Activated CD8-positive, alpha-beta memory T cell treated with anti-CD3 and anti-CD28 coated beads for 36 hours (primary cell): ENCODE measurements at regions not wholly inside any gene's neighbourhood (a gene's known extent, or its start where the extent isn't known, plus 50 kb on each side); places are given as distances from the start of the nearest gene placed in this dataset.

Source experiments
- CTCF ChIA-PET: fragments of 350-600 bp; sonication (Branson Sonifier 250); formaldehyde crosslinking; loops from one replicate; lab custom pipeline; 2021; ENCODE audit warnings: antibody characterized with exemption; lab: Charles Lee
- POLR2A ChIA-PET: fragments of 350-600 bp; sonication (Branson Sonifier 250); formaldehyde crosslinking; loops from one replicate; lab custom pipeline; 2021; ENCODE audit warnings: antibody characterized with exemption; lab: Charles Lee

DNA sequence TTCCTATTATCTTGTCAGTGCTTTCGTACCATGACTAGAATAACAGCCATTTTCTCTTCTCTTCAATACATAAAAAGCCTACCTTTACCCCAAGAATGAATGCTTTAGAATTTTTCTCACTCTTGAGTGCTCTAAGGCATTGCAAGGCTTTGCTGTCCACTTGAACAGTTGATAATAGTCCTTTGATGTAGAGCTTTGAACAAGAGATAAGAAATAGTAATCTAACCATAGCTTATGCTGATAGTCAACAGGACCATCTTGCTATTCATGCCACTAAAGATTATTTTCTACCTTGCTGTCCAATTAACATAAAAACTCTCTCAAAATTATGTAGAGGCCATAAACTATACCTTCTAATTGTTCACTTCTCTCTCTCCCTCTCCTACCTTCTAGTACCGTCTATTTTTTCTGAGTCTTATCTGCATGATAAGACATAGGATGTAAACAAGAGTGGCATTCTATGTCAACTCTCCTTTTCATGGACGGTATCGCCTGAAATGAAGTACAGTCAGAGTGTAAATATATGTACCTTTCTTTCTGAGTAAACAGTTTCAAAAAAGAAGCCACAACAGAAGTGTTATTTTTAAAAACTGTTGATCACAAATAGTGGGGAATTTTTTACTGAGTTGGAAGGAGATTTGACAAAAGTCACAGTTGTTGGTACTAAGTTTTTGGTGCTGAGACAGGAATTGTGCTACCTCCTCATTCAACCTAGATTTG, 297.9 kb downstream of the NDFIP2 start:
- CTCF ChIA-PET, result no interaction called here
- POLR2A ChIA-PET, result no interaction called here

GRCh38 chr13:79777504-79777903, 296.5 kb downstream of the NDFIP2 start:
- POLR2A ChIA-PET, result no interaction called here
- CTCF ChIA-PET, result no interaction called here

GRCh38 chr13:79776531-79777295, 295.8 kb downstream of the NDFIP2 start:
- ChIA-PET POLR2A (no interaction called here), CTCF (no interaction called here)

DNA sequence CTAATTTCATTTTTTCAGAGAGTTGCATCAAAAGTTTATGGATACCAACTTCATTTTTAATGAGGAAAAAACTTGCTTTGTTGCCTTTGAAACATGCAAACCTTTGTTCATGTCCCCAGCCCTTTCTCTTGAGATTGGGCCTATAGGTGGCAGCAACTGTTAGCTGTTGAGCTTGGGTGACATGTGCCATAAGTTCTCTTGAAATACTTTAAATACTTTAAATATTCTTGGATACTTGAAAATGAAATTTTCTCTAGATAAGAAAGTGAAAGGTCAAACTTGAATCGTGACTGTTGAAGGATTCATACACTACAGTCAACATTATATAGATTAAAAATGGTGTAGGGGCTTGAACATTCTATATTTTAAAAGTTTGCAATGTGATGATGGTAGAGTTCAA, 294.9 kb downstream of the NDFIP2 start:
- CTCF ChIA-PET, result no interaction called here
- POLR2A ChIA-PET, result no interaction called here

DNA sequence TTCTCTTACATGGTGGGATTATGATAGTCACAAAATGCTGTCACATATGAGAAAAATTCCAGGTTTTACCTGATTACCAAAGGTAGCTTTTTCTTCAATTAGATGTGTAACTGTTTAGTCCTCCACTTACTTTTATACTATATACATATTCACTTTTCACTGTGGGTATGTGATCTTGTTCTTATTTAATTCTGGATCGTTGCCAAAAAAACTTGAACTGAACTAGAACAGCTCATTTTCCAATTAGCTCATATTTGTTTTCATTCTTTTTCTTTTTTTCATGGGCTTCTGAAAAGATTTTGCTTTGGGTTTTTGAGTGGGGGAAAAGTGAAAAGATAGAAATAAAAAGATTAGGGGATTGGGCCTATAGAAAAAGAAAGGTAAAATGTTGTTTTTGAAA, 291.9 kb downstream of the NDFIP2 start:
- POLR2A ChIA-PET, result no interaction called here

GRCh38 chr13:79771493-79771892, 290.5 kb downstream of the NDFIP2 start:
- CTCF ChIA-PET, result no interaction called here
- POLR2A ChIA-PET, result no interaction called here

More for the DNA sequence above, 291.9 kb downstream of the NDFIP2 start:
- CTCF ChIA-PET, result no interaction called here

GRCh38 chr13:79770056-79770455, 289.1 kb downstream of the NDFIP2 start:
- CTCF ChIA-PET, result no interaction called here
- POLR2A ChIA-PET, result interaction anchor here (0.7 kb wide), 1 partner anchor 615 kb away, joined by 9 read pairs; no protein-coding TSS in a partner anchor

GRCh38 chr13:79767126-79767525, 286.2 kb downstream of the NDFIP2 start:
- ChIA-PET POLR2A (no interaction called here), CTCF (no interaction called here)

- POLR2A ChIA-PET, result no interaction called here
- CTCF ChIA-PET, result no interaction called here
Measured at GRCh38 chr13:79765331-79765730, 284.4 kb downstream of the NDFIP2 start.

DNA sequence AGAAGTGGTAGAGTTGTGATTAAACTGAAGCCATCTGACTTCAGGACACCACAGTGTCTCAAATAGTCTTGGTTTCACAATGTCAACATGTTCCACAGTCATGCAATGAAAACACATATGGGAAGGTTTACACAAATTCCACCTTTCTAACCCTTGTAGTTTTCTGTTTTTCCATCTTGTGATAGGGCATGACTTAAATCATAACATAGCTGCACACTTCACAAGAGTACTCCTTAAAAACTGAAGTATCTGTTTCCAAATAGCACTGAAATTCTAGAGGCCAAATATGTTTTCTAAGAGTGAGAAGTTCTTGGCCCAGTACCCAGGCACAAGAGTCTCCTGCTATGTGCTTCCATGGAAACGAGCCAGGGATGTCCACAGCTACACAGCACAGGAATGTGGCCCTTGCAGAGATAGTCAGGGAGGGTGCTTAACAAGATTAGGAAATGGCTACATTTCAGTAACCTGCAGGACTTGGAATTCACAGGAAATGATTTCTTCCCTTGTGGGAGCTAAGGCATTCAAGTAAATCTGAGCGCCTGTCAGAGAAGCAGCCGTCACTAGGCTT, 269.1 kb downstream of the NDFIP2 start:
- ChIA-PET CTCF (no interaction called here), POLR2A (no interaction called here)

DNA sequence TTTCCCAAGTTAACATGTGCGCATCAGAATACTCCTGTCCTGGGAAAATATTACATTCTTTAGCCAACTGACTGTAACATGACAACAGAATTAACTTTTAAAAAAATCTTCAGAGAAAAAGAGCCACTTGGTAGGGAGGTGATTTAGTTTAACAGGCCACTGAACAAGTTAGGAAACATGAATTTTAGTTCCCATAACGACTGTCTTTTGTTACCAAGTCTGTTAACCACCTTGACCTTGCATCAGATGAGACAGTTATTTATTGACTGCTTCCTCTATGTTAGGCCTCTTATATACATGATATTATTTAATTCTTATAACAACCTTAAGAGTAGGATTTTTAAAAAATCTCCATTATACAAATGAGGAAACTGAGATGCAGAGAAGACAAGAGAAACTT, 268.6 kb downstream of the NDFIP2 start:
- ChIA-PET CTCF (no interaction called here), POLR2A (no interaction called here)

- CTCF ChIA-PET, result no interaction called here
- POLR2A ChIA-PET, result no interaction called here
Measured at GRCh38 chr13:79745081-79745480, 264.1 kb downstream of the NDFIP2 start.

GRCh38 chr13:79742923-79743322, 262.0 kb downstream of the NDFIP2 start:
- ChIA-PET POLR2A (no interaction called here), CTCF (no interaction called here)

GRCh38 chr13:79740991-79741390, 260.0 kb downstream of the NDFIP2 start:
- ChIA-PET POLR2A (no interaction called here), CTCF (no interaction called here)

DNA sequence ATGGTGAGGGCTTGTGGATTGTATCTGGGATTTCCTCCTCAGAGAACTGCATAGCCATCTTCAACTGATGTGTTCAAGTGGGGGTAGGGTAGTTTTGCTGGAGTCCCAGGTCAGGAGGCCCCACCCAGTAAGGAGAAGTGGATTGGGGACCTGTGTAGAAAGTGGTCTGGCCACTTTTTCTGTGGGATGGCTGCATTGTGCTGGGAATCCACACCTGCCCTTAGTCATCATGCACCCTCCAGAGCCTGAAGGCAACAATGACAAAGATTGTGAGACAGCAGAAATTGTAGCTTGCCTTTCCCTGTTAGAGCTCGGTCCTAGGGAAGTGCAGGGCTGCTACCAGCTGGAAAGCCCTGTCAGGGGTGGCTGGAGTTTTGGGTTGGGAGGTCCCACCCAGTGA, 255.4 kb downstream of the NDFIP2 start:
- CTCF ChIA-PET, result no interaction called here
- POLR2A ChIA-PET, result no interaction called here

DNA sequence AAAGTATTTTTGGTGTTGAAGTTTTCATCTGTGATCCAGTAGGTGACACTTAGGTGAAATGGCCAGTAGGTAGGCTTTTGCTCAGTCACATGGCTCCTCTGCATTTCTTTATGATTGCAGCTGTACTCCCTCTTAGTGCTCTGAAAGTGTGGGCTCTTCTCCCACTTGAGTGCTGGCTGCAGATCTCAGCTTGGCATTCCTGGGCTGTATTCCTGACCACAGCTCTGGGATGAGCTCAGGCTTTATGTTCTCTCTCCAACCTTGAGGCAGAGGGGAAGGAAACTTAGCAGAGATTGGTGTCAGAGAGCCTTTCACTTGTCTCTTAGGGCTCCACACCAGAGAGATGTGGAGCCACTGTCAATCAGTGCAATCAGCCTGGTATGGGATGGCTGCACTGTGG, 254.3 kb downstream of the NDFIP2 start:
- ChIA-PET CTCF (no interaction called here), POLR2A (no interaction called here)

GRCh38 chr13:79727086-79727485, 246.1 kb downstream of the NDFIP2 start:
- POLR2A ChIA-PET, result no interaction called here
- CTCF ChIA-PET, result no interaction called here

GRCh38 chr13:79725841-79726240, 244.9 kb downstream of the NDFIP2 start:
- ChIA-PET CTCF (no interaction called here), POLR2A (no interaction called here)

DNA sequence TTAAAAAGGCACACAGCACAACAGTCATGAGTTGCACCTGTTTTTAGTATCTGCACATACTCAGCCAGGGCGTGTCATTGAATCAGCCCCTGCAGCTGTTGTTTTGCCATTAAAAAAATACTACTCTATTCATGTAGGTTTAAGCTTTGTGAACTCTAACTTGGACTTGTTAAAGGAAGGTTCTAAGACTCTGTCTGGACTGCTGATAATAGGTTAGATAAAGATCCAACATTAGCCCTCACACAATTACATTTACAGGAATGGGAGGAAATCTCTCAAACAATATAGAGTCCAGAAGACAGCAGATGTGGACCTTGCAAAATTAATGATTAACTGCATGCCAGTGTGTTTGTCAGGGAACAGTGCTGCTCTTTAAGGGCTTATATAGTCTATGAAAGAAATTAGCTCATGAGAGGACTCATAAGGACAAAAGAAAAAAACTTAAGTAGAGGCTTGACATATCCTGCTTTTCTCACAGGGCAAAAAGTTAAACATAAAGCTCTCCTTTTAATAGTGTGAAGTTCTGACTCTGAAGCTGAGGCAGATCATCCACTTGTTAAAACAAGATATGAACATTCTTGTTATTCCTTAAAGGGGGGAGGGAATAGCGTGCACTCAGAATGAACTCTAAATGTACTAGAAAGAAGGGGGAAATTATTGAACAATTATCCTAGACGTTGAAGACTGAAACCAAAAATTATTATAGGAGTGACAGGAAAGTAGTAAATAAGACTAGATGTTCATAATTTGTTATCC, 243.6 kb downstream of the NDFIP2 start:
- CTCF ChIA-PET, result no interaction called here
- POLR2A ChIA-PET, result no interaction called here

DNA sequence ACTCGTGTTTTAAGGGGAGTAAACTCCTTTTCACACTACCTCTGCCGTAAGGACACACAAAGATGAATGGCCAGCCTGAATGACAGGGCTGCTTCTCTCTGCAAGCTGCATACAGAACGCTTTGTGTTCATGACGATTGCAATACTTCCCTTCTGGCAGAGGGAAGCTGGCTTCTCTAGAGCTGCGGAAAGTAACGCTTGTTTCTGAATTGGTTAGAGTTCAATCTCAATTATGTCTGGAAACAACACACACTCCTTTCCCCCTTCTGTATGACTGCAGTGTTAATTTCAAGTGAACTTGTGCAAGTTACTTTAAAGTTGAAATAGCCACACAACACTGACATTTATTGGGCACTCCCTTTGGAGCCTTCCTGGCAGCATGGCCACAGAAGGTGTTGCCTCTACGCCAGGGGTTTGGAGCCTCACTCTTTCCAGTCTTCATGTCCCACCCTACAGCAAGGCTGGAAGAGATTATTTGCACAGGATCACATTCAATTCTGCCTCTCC, 242.6 kb downstream of the NDFIP2 start:
- ChIA-PET CTCF (no interaction called here), POLR2A (no interaction called here)
